Caco-2 (cell line): ENCODE measurements at regions not wholly inside any gene's neighbourhood (a gene's known extent, or its start where the extent isn't known, plus 50 kb on each side); places are given as distances from the start of the nearest gene placed in this dataset.

Experiments used
- BruUV-seq: library from RNA; stranded (reverse); fragments of 400-500 nt; replicated peaks from 2 replicates; lab custom pipeline; 2021; lab: Mats Ljungman, UMichigan
- CTCF ChIA-PET: fragments of 300-600 bp; sonication (Branson Sonifier 250); formaldehyde crosslinking; loops from one replicate; lab custom pipeline; 2022; ENCODE audit warnings: antibody characterized with exemption; lab: Charles Lee
- POLR2A ChIA-PET: fragments of 300-600 bp; sonication (Branson Sonifier 250); formaldehyde crosslinking; loops from one replicate; lab custom pipeline; 2022; ENCODE audit warnings: antibody characterized with exemption; lab: Charles Lee
- DNase-seq, 2 experiments: peaks; one replicate each; pipeline versions ENCODE4 v3.0.0 to v3.0.0-alpha.2; 2020 to 2022
- H3K27me3 ChIP-seq: replicated peaks from 2 replicates; pipeline ENCODE4 v1.6.0; 2011; ENCODE audit warnings: low read length; ENCODE audit not compliant: control insufficient read depth, insufficient read depth
- H3K36me3 ChIP-seq: 2 replicates; pipeline ENCODE4 v1.5.1; 2011; ENCODE audit warnings: low read length; ENCODE audit not compliant: control insufficient read depth, insufficient read depth
- H3K4me1 ChIP-seq: fragments of 250-450 bp; sonication (Bioruptor Pico); 2 replicates; pipeline ENCODE4 v1.5.1; 2020; ENCODE audit warnings: mild to moderate bottlenecking
- H3K4me3 ChIP-seq: 2 replicates; pipeline ENCODE4 v1.5.1; 2011; ENCODE audit warnings: low read depth, mild to moderate bottlenecking, control low read depth, low read length
- H3K9me3 ChIP-seq: fragments of 250-450 bp; sonication (Bioruptor Pico); 2 replicates; pipeline ENCODE4 v1.5.1; 2020; ENCODE audit warnings: mild to moderate bottlenecking, moderate library complexity
- H3K27ac Mint-ChIP-seq: one replicate; pipeline ENCODE4 v1.8.0; 2022; ENCODE audit warnings: mixed read lengths; ENCODE audit not compliant: unreplicated experiment
- H3K27me3 Mint-ChIP-seq: one replicate; pipeline ENCODE4 v1.8.0; 2022; ENCODE audit warnings: mixed read lengths; ENCODE audit not compliant: insufficient read depth, unreplicated experiment
- H3K36me3 Mint-ChIP-seq: one replicate; pipeline ENCODE4 v1.8.0; 2022; ENCODE audit warnings: mild to moderate bottlenecking, mixed read lengths; ENCODE audit not compliant: insufficient read depth, unreplicated experiment
- H3K4me1 Mint-ChIP-seq: one replicate; pipeline ENCODE4 v1.8.0; 2022; ENCODE audit warnings: low read depth, mixed read lengths; ENCODE audit not compliant: unreplicated experiment
- H3K4me3 Mint-ChIP-seq: one replicate; pipeline ENCODE4 v1.8.0; 2022; ENCODE audit warnings: mild to moderate bottlenecking, moderate library complexity, mixed read lengths; ENCODE audit not compliant: unreplicated experiment
- H3K9me3 Mint-ChIP-seq: one replicate; pipeline ENCODE4 v1.8.0; 2022; ENCODE audit warnings: mixed read lengths; ENCODE audit not compliant: unreplicated experiment
- intact Hi-C: fragments of 100-400 bp; cut with micrococcal nuclease; formaldehyde crosslinking; loops from one replicate; pipeline ENCODE4 v1.10.0; 2022; ENCODE audit not compliant: unreplicated experiment
- TF ChIP-seq, protein P1 (sequence below), 2 experiments: fragments of 200-600 bp in 1 of 2; IDR thresholded peaks; 1 replicate in 1 of 2; 2 replicates in 1 of 2; pipeline versions ENCODE4 v1.5.1 to v1.8.0; 2011 to 2022; ENCODE audit warnings: antibody characterized with exemption in 1 of 2, control low read depth in 1 of 2, inconsistent platforms in 1 of 2, low read depth in 1 of 2, low read length in 1 of 2, mild to moderate bottlenecking in 1 of 2, moderate library complexity in 1 of 2; ENCODE audit not compliant: insufficient read depth in 1 of 2, severe bottlenecking in 1 of 2, unreplicated experiment in 1 of 2

DNA sequence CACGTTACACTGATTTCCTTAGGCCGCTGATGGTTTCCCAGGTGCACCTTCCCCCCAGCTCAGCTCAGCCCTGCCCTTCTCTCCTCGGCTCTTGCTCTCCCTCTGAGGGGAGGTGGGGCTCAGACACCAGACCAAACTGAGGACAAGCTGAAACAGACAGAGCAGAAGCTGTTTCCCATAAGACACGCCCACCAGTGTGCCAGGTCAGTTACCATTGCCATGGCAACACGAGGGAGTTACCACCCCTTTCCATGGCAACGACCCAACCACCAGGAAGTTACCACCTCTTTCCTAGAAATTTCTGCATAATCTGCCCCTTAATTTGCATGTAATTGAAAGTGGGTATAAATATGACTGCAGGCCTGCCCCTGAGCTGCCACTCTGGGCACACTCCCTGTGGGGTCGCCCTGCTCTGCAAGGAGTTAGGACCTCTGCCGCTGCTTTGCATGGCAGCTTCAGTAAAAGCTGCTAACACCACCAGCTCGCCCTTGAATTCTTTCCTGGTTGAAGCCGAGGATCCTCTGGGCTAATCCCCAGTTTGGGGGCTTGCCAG lies 120.9 kb upstream of the SMIM21 start:
- H3K9me3 Mint-ChIP-seq = no peaks in the 10 kb centered on the region
- Histone ChIP-seq H3K27me3 (no peaks in the 10 kb centered on the region), H3K9me3 (no peaks in the 10 kb centered on the region), H3K36me3 (no peaks in the 10 kb centered on the region), H3K4me1 (no peaks in the 10 kb centered on the region), H3K4me3 (no peak overlapping the region)
- CTCF ChIA-PET = no interaction called here
- no TSS peak for BruUV-seq
- TF ChIP-seq, protein P1, sequence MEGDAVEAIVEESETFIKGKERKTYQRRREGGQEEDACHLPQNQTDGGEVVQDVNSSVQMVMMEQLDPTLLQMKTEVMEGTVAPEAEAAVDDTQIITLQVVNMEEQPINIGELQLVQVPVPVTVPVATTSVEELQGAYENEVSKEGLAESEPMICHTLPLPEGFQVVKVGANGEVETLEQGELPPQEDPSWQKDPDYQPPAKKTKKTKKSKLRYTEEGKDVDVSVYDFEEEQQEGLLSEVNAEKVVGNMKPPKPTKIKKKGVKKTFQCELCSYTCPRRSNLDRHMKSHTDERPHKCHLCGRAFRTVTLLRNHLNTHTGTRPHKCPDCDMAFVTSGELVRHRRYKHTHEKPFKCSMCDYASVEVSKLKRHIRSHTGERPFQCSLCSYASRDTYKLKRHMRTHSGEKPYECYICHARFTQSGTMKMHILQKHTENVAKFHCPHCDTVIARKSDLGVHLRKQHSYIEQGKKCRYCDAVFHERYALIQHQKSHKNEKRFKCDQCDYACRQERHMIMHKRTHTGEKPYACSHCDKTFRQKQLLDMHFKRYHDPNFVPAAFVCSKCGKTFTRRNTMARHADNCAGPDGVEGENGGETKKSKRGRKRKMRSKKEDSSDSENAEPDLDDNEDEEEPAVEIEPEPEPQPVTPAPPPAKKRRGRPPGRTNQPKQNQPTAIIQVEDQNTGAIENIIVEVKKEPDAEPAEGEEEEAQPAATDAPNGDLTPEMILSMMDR (IDR thresholded peaks at IDR 0.05; ENCODE audit: insufficient read depth in 1 of 2, low read depth in 1 of 2, low read length in 1 of 2, severe bottlenecking in 1 of 2, unreplicated experiment in 1 of 2) = no peak
- H3K4me1 Mint-ChIP-seq = no peaks in the 10 kb centered on the region
- no peak for DNase-seq
- no peak overlapping the region for H3K27ac Mint-ChIP-seq
- POLR2A ChIA-PET = no interaction called here
- no peak overlapping the region for H3K4me3 Mint-ChIP-seq
- peaks cover 8% of the 10 kb centered on the region for H3K27me3 Mint-ChIP-seq
- intact Hi-C loops = no loop called here
- H3K36me3 Mint-ChIP-seq = no peaks in the 10 kb centered on the region

DNA sequence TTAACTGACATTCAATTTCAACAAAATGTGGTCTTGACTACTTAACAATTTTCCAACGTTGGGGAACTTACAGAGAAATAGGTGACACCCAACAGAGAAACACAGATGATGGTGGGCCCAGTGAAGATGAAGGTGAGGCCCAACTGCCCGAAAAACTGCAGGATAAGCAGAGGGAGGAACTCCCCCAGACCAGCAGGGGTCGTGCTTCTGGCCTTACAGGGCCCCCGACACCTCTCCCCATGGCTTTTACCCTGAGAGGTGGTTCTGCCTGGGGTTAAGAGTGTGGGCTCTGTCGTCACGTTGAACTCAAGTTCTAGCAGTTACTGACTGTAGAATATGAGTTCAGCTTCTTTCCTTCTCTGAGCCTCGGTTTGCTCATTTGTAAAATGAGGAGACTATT lies 119.5 kb upstream of the SMIM21 start:
- Histone ChIP-seq H3K9me3 (no peaks in the 10 kb centered on the region), H3K27me3 (no peaks in the 10 kb centered on the region), H3K4me3 (no peak overlapping the region), H3K36me3 (no peaks in the 10 kb centered on the region), H3K4me1 (no peaks in the 10 kb centered on the region)
- no peak for DNase-seq
- no TSS peak for BruUV-seq
- no peak overlapping the region for H3K4me3 Mint-ChIP-seq
- ChIA-PET POLR2A (no interaction called here), CTCF (no interaction called here)
- no peaks in the 10 kb centered on the region for H3K9me3 Mint-ChIP-seq
- no peaks in the 10 kb centered on the region for H3K36me3 Mint-ChIP-seq
- no peak overlapping the region for H3K27ac Mint-ChIP-seq
- H3K27me3 Mint-ChIP-seq = peaks cover 4% of the 10 kb centered on the region
- TF ChIP-seq, protein P1 (IDR thresholded peaks at IDR 0.05; ENCODE audit: insufficient read depth in 1 of 2, low read depth in 1 of 2, low read length in 1 of 2, severe bottlenecking in 1 of 2, unreplicated experiment in 1 of 2) = no peak
- H3K4me1 Mint-ChIP-seq = no peaks in the 10 kb centered on the region
- intact Hi-C loops = no loop called here

DNA sequence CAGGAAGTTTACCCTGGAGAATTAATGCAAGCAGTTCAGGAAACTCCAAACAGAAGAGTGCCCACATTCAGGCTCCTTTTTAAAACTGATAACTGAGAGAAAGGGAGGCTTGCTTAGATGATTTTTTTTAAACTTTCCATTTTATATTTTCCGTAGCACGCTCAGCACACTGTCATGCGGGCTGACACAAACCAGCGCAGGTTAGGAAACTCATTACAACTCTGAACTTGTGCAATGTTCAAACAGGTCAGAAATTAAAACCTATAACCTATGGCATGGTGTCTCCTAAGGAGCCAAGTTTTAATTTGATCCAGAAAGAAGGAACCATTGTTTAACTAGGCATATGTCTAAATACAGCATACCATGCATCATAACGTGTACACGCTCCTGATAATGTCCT lies 117.7 kb upstream of the SMIM21 start:
- H3K27ac Mint-ChIP-seq = no peak overlapping the region
- Histone ChIP-seq H3K9me3 (no peaks in the 10 kb centered on the region), H3K36me3 (no peaks in the 10 kb centered on the region), H3K27me3 (no peaks in the 10 kb centered on the region), H3K4me1 (no peaks in the 10 kb centered on the region), H3K4me3 (no peak overlapping the region)
- no peaks in the 10 kb centered on the region for H3K36me3 Mint-ChIP-seq
- no TSS peak for BruUV-seq
- ChIA-PET POLR2A (no interaction called here), CTCF (no interaction called here)
- TF ChIP-seq, protein P1 (IDR thresholded peaks at IDR 0.05; ENCODE audit: insufficient read depth in 1 of 2, low read depth in 1 of 2, low read length in 1 of 2, severe bottlenecking in 1 of 2, unreplicated experiment in 1 of 2) = no peak
- H3K27me3 Mint-ChIP-seq = peaks cover 7% of the 10 kb centered on the region
- no peak for DNase-seq
- H3K4me3 Mint-ChIP-seq = no peak overlapping the region
- no peaks in the 10 kb centered on the region for H3K4me1 Mint-ChIP-seq
- intact Hi-C loops = no loop called here
- H3K9me3 Mint-ChIP-seq = no peaks in the 10 kb centered on the region
